ENCODE measurements at regions not wholly inside any gene's neighbourhood (a gene's known extent, or its start where the extent isn't known, plus 50 kb on each side); places are given as distances from the start of the nearest gene placed in this dataset.

- Histone ChIP-seq H3K4me3 (no peak overlapping the region), H3K9me3 (peaks cover 0 to 18% of the 10 kb centered on the region in 2 donors), H3K27me3 (no peaks in the 10 kb centered on the region), H3K4me1 (no peaks in the 10 kb centered on the region), H3K27ac (no peak overlapping the region), H3K36me3 (no peaks in the 10 kb centered on the region)
- no peak for DNase-seq
- no peak for TF ChIP-seq CTCF (IDR thresholded peaks at IDR 0.05)
- no peak for ATAC-seq
- intact Hi-C loops (cut with DNase I), result no loop called here
These were observed 124.2 kb downstream of the GALR1 start for GRCh38 chr18:77373730-77374445.

- DNase-seq (no peak), ATAC-seq (no peak)
- H3K4me3 ChIP-seq, result no peak overlapping the region
- no peaks in the 10 kb centered on the region for H3K4me1 ChIP-seq
- H3K36me3 ChIP-seq, result no peaks in the 10 kb centered on the region
- peaks cover 0 to 14% of the 10 kb centered on the region in 2 donors for H3K9me3 ChIP-seq
- no peak overlapping the region for H3K27ac ChIP-seq
- intact Hi-C loops (cut with DNase I), result no loop called here
- no peaks in the 10 kb centered on the region for H3K27me3 ChIP-seq
- TF ChIP-seq CTCF (IDR thresholded peaks at IDR 0.05), result no peak
These were observed 124.8 kb downstream of the GALR1 start for GRCh38 chr18:77374446-77374805.

- no peak for TF ChIP-seq CTCF (IDR thresholded peaks at IDR 0.05)
- Histone ChIP-seq H3K4me3 (no peak overlapping the region), H3K27me3 (no peaks in the 10 kb centered on the region), H3K36me3 (no peaks in the 10 kb centered on the region), H3K4me1 (no peaks in the 10 kb centered on the region), H3K9me3 (no peaks in the 10 kb centered on the region), H3K27ac (no peak overlapping the region)
- intact Hi-C loops (cut with DNase I), result no loop called here
- ATAC-seq (no peak), DNase-seq (no peak)
These were observed 126.5 kb downstream of the GALR1 start for GRCh38 chr18:77376043-77376732.

GRCh38 chr18:77376733-77377094, 127.1 kb downstream of the GALR1 start:
- H3K9me3 ChIP-seq, result no peaks in the 10 kb centered on the region
- no peaks in the 10 kb centered on the region for H3K36me3 ChIP-seq
- DNase-seq (no peak), ATAC-seq (no peak)
- intact Hi-C loops (cut with DNase I), result no loop called here
- H3K27ac ChIP-seq, result no peak overlapping the region
- no peaks in the 10 kb centered on the region for H3K27me3 ChIP-seq
- H3K4me1 ChIP-seq, result no peaks in the 10 kb centered on the region
- H3K4me3 ChIP-seq, result no peak overlapping the region
- TF ChIP-seq CTCF (IDR thresholded peaks at IDR 0.05), result no peak

GRCh38 chr18:77377813-77378212, 128.2 kb downstream of the GALR1 start:
- H3K4me1 ChIP-seq, result no peaks in the 10 kb centered on the region
- intact Hi-C loops (cut with DNase I), result no loop called here
- no peak for ATAC-seq
- no peak overlapping the region for H3K4me3 ChIP-seq
- peaks cover 0 to 4% of the 10 kb centered on the region in 2 donors for H3K27me3 ChIP-seq
- H3K36me3 ChIP-seq, result no peaks in the 10 kb centered on the region
- no peak overlapping the region for H3K27ac ChIP-seq
- no peak for TF ChIP-seq CTCF (IDR thresholded peaks at IDR 0.05)
- DNase-seq, result no peak
- no peaks in the 10 kb centered on the region for H3K9me3 ChIP-seq

All from left lung (tissue), 4 donors.